ENCODE measurements at regions not wholly inside any gene's neighbourhood (a gene's known extent, or its start where the extent isn't known, plus 50 kb on each side); places are given as distances from the start of the nearest gene placed in this dataset.

- H3K36me3 ChIP-seq (ENCODE audit: insufficient read depth, insufficient read length, low read length) = no peaks in the 10 kb centered on the region
- peak overlapping the region; percentile 24 for H3K9ac ChIP-seq (ENCODE audit: insufficient read length, low read depth)
- H3K9me3 ChIP-seq (ENCODE audit: insufficient read depth, low read length) = peaks cover 12% of the 10 kb centered on the region
- TF ChIP-seq SUZ12 (IDR thresholded peaks at IDR 0.05; ENCODE audit: extremely low read depth, insufficient read depth, insufficient read length) = no peak
- TF ChIP-seq YY1 (IDR thresholded peaks at IDR 0.05; ENCODE audit: insufficient read depth, insufficient read length) = no peak
- no peak for TF ChIP-seq ZNF274 (IDR thresholded peaks at IDR 0.05; ENCODE audit: low read depth, low read length)
- no peak for DNase-seq (ENCODE audit: low read depth, low spot score)
- H3K4me1 ChIP-seq (ENCODE audit: insufficient read depth, insufficient read length) = peaks cover 13% of the 10 kb centered on the region
- no peak overlapping the region for H3K4me3 ChIP-seq (ENCODE audit: insufficient read length, low read depth)
- H3K27me3 ChIP-seq (ENCODE audit: insufficient read depth, insufficient read length) = no peaks in the 10 kb centered on the region
These were observed 146.4 kb upstream of the ID2 start for GRCh38 chr2:8535469-8535795.

DNA sequence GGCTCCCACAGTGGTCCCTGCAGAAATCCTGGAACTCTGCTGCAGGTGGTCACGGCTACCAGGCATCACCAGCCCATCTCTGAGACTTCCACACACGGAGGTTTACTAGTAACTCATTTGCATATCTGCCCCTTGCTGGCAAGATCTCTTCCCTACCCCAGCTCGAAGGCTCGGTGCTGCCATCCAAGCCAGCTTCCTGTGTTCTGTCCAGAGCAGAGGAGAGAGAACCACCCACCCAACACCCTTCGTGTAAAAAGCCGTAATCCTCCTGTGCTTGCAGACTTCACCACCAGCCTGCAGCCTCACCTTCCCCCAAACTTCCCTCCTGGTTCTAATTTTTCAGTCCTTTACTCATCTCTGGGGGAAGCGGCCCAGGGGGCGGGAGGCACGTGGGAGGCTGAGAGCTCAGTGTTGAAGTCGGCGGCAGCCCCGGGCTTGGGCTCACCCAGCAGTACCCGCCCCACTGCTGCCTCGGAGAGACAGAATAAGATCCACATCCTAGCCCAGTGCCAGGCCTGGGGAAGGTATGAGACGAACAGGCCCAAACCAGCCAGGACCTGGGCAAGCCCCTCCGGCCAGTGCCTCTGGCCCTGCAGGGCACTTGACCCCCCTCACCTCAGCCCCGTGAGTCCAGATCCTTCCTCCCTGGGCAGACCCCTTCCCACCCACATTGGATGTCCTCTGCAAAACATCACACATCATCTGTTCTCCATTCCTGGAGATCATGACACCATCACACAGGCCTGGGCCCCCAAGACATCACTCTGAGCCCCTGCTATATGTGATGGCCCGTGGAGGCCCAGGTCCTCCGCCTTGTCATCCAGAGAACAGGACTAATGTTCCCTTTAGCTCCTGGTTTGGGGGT is 145.8 kb upstream of the ID2 start:
- Histone ChIP-seq H3K27me3 (ENCODE audit: insufficient read depth, insufficient read length) (no peaks in the 10 kb centered on the region), H3K4me1 (ENCODE audit: insufficient read depth, insufficient read length) (peaks cover 13% of the 10 kb centered on the region), H3K9ac (ENCODE audit: insufficient read length, low read depth) (no peak overlapping the region), H3K9me3 (ENCODE audit: insufficient read depth, low read length) (peaks cover 12% of the 10 kb centered on the region), H3K4me3 (ENCODE audit: insufficient read length, low read depth) (no peak overlapping the region), H3K36me3 (ENCODE audit: insufficient read depth, insufficient read length, low read length) (no peaks in the 10 kb centered on the region)
- DNase-seq (ENCODE audit: low read depth, low spot score) = no peak
- TF ChIP-seq SUZ12 (IDR thresholded peaks at IDR 0.05; ENCODE audit: extremely low read depth, insufficient read depth, insufficient read length) = no peak
- no peak for TF ChIP-seq YY1 (IDR thresholded peaks at IDR 0.05; ENCODE audit: insufficient read depth, insufficient read length)

DNA sequence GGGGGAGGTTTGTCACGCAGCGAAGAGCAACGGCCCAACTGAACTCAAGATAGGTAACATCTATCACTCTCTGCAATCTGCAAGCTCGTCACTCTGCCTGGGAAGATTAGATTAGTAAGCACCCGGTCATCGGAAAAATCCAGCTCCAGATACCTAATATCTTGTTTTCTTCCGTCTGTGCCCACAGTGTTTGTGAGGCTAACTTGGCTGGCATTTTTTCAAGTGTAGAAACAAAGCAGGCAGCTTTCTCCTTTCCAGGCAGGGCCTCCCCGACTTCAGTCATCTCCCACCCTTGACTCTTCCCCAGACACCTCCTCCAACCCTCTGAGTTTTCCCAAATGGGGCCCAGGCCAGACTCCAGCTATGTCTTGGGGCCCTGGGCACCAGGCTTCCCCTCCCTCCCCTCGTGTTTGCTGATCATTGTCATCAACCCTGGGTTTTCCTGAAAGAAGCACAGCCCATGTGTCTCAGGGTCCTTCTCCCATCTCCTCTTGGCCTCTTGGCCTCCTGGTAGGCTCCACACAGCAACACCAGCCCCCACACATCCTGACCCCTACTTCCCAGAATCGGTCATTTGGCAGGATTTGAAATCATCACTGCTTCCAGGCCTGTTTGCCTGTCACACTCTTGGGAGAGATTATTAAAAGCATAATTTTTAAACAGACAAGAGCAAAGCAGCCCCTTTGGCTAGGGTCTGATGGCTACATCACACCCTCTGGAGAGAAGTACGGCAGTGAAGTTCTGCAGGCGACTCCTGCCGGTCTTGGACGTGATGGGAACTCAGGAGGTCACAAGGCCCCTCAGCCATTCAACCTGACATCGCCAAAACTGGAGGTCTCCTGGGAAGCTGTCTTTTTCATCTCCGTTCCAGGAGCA is 144.9 kb upstream of the ID2 start:
- DNase-seq (ENCODE audit: low read depth, low spot score) = no peak
- Histone ChIP-seq H3K4me3 (ENCODE audit: insufficient read length, low read depth) (no peak overlapping the region), H3K27me3 (ENCODE audit: insufficient read depth, insufficient read length) (no peaks in the 10 kb centered on the region), H3K36me3 (ENCODE audit: insufficient read depth, insufficient read length, low read length) (no peaks in the 10 kb centered on the region), H3K9me3 (ENCODE audit: insufficient read depth, low read length) (peaks cover 4% of the 10 kb centered on the region), H3K4me1 (ENCODE audit: insufficient read depth, insufficient read length) (peaks cover 13% of the 10 kb centered on the region), H3K9ac (ENCODE audit: insufficient read length, low read depth) (no peak overlapping the region)
- TF ChIP-seq YY1 (IDR thresholded peaks at IDR 0.05; ENCODE audit: insufficient read depth, insufficient read length) (no peak), ZNF274 (IDR thresholded peaks at IDR 0.05; ENCODE audit: low read depth, low read length) (no peak), SUZ12 (IDR thresholded peaks at IDR 0.05; ENCODE audit: extremely low read depth, insufficient read depth, insufficient read length) (no peak)

DNA sequence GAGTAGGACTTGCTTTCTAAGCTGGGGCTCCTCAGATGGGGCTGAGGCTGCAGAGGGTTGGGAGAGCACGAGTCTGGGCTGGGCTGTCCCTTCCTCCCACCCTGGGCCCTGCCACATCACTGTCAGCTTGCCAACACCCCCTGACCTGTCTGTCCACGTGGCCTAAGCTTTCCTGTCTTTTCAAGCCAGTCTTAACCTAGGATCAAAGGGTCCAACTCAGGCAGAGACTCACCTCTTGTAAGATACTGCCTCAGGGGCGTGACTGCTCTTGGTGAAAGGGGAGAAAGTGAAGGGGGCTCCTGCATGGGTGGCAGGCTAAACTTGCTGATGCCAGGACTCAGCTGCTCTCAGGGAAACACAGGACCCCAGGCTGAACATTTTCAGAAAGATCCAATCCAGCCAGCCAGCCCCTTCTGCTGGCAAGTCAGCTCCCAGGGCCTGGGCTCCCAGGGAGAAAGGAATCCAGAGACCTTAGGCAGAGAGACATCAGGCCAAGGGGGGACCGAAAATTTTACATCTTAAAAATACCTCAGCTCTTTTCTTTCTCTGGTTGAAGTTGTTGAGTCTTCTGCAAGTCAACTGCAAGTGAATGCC is 144.2 kb upstream of the ID2 start:
- TF ChIP-seq SUZ12 (IDR thresholded peaks at IDR 0.05; ENCODE audit: extremely low read depth, insufficient read depth, insufficient read length) (no peak), ZNF274 (IDR thresholded peaks at IDR 0.05; ENCODE audit: low read depth, low read length) (no peak), YY1 (IDR thresholded peaks at IDR 0.05; ENCODE audit: insufficient read depth, insufficient read length) (no peak)
- no peaks in the 10 kb centered on the region for H3K9me3 ChIP-seq (ENCODE audit: insufficient read depth, low read length)
- no peak for DNase-seq (ENCODE audit: low read depth, low spot score)
- peaks cover 13% of the 10 kb centered on the region for H3K4me1 ChIP-seq (ENCODE audit: insufficient read depth, insufficient read length)
- no peaks in the 10 kb centered on the region for H3K36me3 ChIP-seq (ENCODE audit: insufficient read depth, insufficient read length, low read length)
- no peaks in the 10 kb centered on the region for H3K27me3 ChIP-seq (ENCODE audit: insufficient read depth, insufficient read length)
- no peak overlapping the region for H3K9ac ChIP-seq (ENCODE audit: insufficient read length, low read depth)
- no peak overlapping the region for H3K4me3 ChIP-seq (ENCODE audit: insufficient read length, low read depth)

DNA sequence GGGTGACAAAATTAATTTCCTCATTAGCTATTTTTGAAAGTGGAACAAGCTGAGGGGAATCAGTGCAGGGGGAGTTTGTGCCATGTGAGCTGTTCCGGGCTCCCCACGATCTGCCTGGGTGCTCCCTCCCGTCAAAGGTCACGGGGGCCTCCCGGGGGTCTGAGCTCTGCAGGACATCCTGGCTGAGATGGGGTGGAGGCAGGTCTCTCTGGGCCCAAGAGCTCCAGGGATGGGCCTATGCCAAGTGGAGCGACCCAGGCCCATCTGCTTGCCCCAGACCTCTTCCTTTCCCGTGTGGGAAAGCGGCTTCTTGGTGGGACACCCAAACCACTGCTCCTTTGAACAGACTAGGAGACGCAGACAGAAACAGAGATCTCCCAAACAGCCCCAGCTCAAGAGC is 143.3 kb upstream of the ID2 start:
- no peaks in the 10 kb centered on the region for H3K27me3 ChIP-seq (ENCODE audit: insufficient read depth, insufficient read length)
- TF ChIP-seq ZNF274 (IDR thresholded peaks at IDR 0.05; ENCODE audit: low read depth, low read length) (no peak), SUZ12 (IDR thresholded peaks at IDR 0.05; ENCODE audit: extremely low read depth, insufficient read depth, insufficient read length) (no peak), YY1 (IDR thresholded peaks at IDR 0.05; ENCODE audit: insufficient read depth, insufficient read length) (no peak)
- no peaks in the 10 kb centered on the region for H3K9me3 ChIP-seq (ENCODE audit: insufficient read depth, low read length)
- H3K9ac ChIP-seq (ENCODE audit: insufficient read length, low read depth) = no peak overlapping the region
- H3K36me3 ChIP-seq (ENCODE audit: insufficient read depth, insufficient read length, low read length) = no peaks in the 10 kb centered on the region
- H3K4me1 ChIP-seq (ENCODE audit: insufficient read depth, insufficient read length) = peaks cover 13% of the 10 kb centered on the region
- no peak overlapping the region for H3K4me3 ChIP-seq (ENCODE audit: insufficient read length, low read depth)
- DNase-seq (ENCODE audit: low read depth, low spot score) = no peak

- Histone ChIP-seq H3K9ac (ENCODE audit: insufficient read length, low read depth) (no peak overlapping the region), H3K4me3 (ENCODE audit: insufficient read length, low read depth) (no peak overlapping the region), H3K9me3 (ENCODE audit: insufficient read depth, low read length) (no peaks in the 10 kb centered on the region), H3K36me3 (ENCODE audit: insufficient read depth, insufficient read length, low read length) (no peaks in the 10 kb centered on the region), H3K4me1 (ENCODE audit: insufficient read depth, insufficient read length) (peaks cover 13% of the 10 kb centered on the region), H3K27me3 (ENCODE audit: insufficient read depth, insufficient read length) (no peaks in the 10 kb centered on the region)
- TF ChIP-seq YY1 (IDR thresholded peaks at IDR 0.05; ENCODE audit: insufficient read depth, insufficient read length) (no peak), ZNF274 (IDR thresholded peaks at IDR 0.05; ENCODE audit: low read depth, low read length) (no peak), SUZ12 (IDR thresholded peaks at IDR 0.05; ENCODE audit: extremely low read depth, insufficient read depth, insufficient read length) (no peak)
- no peak for DNase-seq (ENCODE audit: low read depth, low spot score)
These were observed 142.8 kb upstream of the ID2 start for GRCh38 chr2:8538931-8539621.

All from NT2/D1 (cell line).